ENCODE measurements at regions not wholly inside any gene's neighbourhood (a gene's known extent, or its start where the extent isn't known, plus 50 kb on each side); places are given as distances from the start of the nearest gene placed in this dataset.
"Not testable (repeated sequence)": the region's sequence is repeated elsewhere in the genome, so short reads cannot be mapped to it uniquely, and the experiment has no call there.

DNA sequence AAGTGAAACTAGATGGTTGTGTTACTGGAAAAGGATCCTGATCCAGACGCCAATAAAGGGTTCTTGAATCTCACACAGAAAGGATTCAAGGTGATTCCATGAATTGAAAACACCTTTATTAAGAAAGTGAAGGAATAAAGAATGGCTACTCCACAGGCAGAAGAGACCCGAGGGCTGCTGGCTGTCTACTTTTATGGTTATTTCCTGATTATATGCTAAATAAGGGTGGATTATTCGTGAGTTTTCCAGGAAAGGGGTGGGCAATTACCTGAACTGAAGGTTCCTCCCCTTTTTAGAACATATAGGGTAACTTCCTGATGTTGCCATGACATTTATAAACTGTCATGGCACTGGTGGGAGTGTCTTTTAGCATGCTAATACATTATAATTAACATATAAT, 50.9 kb upstream of the WARS2 start:
- FAIRE-seq, result no peak

DNA sequence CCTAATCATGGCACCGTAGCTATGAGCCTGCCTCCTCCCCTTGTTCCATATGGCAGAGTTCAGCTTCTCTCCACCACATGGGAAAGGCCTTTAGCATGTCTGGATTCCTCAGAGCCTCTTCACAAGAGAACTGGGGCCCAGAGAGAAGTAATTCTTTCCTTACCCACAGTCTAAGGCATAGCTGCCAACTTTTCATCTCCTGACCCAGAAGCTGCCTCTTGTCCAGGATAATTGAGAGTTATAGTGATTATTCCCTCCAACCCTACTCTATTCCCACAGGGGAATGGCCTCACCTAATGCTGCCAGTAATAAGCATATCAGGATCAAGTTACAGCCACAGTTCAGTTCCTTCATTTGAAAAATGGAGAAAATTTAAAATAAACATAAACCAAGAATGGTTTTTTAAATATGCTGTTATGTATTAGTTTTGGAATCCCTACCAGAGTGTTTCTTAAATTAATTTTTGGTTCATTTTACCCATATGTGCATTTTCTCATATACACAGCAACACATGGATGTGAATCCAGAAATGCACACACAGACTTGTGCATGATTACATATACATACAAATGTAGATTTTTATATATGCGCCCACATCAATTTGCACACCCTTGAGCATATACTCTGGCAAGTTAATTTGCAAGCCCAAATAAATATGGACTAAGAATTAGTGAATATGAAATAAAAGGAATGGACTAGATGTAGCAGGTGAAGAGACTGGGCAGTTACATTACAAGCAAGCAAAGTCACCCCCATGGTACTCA, 63.9 kb upstream of the WARS2 start:
- FAIRE-seq, result no peak
- DNase-seq (ENCODE audit: low spot score), result no peak

More for the DNA sequence above, 50.9 kb upstream of the WARS2 start:
- DNase-seq (ENCODE audit: low spot score), result no peak

DNA sequence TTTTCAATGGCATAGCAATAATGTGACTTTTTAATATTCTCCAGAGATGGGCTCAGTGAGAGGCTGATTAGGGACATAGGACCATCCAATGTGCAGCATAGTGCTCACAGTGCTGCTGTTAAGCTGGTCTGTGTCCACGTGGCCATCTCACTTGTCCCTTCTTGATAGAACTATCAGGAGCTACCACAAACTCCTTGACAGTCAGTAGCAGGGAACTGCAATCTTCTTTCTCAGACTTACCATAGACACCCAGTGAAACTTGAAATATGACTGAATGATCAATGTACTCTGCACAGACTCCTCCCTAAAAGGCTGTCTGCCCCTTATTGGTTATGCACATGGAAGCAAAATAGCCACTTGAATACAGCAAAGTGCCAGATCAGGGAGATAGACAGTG, 64.5 kb upstream of the WARS2 start:
- FAIRE-seq (no peak), DNase-seq (ENCODE audit: low spot score) (no peak)

DNA sequence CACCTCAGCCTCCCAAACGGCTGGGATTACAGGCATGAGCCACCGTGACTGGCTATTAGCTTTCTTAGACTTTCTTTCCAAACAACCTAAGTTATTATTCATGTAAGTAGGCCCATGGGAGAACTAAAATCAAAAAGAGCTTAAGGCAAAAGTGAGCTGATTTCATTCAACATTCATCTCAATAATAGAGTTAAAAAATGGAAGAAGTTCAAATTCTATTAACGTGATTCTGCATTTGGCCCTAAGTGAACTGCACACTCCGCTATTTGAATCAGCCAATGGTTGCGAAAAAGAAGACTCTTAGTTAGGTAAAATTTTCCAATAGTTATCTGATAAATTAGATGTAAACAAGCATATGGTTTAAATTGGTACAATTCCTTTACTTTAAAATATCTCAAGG, 68.6 kb upstream of the WARS2 start:
- no peak for FAIRE-seq
- no peak for DNase-seq (ENCODE audit: low spot score)

DNA sequence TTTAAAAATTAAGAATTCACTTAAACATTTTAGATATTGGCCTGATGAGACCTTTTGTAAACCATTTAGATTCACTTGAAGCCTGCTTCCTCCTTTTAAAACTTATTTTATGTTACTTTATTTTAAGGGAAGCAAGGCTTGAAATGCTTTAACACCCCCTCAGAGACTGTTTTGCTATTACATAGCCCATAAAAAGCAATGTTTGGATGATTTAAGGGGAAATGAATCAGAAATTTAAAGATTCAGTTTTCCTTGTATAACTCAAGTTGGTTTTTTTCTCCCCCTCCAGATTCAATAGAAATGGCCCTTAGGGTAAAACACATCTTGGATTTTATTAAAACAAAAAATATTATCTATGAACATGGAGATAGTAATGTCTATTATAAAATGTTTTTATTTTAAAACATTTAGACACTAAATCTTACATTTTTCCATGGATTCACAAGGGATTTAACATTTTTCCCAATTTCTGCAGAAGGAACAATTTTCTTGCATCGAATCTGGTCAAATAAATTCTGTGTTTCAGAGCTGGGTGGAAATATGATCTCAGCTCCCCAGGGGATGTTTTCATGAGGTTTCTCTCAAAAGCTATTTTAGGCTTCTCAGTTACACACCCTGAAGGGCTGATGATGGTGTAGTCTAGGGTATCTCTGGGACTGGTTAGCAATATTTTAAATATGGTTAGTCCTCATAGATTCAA, 69.3 kb upstream of the WARS2 start:
- FAIRE-seq, result no peak
- no peak for DNase-seq (ENCODE audit: low spot score)

DNA sequence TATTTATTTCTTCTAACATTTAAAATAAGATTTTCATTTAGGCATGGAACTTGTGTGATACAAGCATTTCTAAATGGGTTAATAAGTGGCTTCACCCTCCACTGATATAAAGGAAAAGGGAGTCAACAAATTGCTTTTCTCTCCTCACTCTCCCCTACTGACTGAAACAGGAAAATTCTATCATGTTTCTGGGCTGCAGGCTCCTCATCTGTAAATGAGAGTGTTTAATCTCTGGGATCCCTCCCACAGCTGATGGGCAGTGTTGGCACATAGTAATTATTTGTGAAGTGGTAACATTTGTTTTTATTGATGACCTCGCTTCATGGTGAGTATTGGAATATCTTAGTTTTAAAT, 69.8 kb upstream of the WARS2 start:
- DNase-seq (ENCODE audit: low spot score), result no peak
- FAIRE-seq, result no peak

DNA sequence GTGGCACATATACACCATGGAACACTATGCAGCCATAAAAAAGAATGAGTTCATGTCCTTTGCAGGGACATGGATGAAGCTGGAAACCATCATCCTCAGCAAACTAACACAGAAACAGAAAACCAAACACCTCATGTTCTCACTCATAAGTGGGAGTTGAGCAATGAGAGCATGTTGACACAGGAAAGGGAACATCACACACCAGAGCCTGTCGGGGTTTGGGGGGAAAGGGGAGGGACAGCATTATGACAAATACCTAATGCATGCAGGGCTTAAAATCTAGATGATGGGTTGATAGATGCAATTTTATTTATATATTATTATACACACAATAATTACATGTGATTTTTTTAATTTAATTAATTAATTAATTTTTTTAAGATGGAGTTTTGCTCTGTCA, 72.8 kb upstream of the WARS2 start:
- FAIRE-seq; DNase-seq (ENCODE audit: low spot score): not testable (repeated sequence)

DNA sequence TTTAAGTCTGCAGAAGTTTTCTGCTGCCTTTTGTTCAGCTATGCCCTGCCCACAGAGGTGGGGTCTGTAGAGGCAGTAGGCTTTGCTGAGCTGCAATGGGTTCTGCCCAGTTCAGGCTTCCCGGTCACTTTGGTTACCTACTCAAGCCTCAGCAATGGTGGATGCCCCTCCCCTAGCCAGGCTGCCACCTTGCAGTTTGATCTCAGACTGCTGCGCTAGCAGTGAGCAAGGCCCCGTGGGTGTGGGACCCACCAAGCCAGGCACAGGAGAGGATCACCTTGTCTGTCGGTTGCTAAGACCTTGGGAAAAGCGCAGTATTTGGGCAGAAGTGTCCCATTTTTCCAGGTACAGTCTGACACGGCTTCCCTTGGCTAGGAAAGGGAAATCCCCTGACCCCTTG, 74.5 kb upstream of the WARS2 start:
- not testable (repeated sequence) for DNase-seq (ENCODE audit: low spot score); FAIRE-seq

DNA sequence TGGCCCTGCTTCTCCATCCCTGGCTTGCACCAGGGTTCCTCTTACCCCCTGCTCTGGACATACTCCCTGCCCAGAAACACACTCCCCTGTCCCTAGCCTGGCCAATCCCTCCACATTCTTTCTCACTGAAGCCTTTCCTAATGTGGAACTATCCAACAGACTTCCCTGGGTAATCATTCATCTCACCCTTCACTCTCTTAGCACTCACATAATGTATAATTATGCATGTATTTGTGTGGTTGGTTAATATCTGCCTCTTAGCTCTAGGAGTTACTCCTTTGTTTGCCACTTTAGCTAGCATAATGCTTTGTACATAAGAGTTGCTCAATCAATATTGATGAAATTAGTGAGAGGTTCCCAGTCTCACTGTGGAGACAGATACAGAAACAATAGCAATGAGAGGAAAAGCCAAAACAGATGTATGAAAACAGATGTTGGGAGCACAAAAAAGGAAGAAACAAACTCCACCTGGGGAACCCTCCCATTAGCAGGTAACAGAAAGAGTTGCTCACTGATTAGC, 76.9 kb upstream of the WARS2 start:
- DNase-seq (ENCODE audit: low spot score), result no peak
- FAIRE-seq, result no peak

DNA sequence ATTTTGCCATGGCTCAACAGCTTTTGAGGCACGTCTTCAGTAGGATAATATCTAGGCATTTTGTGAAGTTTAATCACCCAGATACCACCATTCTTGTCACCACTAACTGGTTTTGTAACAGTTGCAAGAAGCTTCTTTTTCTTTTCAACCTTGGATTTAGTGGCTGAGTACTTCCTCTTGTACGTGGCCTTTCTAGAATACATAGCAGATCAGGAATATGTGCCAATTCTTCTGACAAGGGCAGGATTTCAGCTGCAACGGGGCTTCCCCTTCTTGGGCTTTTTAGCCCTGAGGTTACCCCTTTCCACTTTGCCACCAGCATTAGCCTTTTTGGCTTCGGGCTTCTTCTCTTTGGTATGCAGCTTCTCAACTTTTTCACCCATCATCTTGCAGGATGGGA, 79.3 kb upstream of the WARS2 start:
- DNase-seq (ENCODE audit: low spot score) (no peak), FAIRE-seq (no peak)

DNA sequence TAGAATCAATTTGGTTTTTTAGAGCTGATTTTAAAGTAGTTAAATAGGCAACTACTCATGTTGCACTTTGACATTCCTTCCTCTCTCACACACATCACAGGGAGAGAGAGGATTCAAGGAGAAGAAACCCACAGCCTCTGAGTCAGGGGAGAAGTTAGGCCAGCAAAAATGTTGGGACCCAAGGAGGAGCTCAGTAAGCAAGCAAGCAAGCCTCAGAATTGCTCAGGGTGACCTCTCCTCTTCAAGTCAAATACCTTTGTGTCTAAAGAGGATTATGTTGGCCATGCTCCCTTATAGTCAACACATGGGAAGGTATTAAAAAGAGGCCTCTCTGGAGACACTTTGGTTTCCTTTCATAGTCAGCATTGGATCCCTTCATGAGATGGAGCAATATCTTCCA, 80.5 kb upstream of the WARS2 start:
- no peak for DNase-seq (ENCODE audit: low spot score)
- no peak for FAIRE-seq

DNA sequence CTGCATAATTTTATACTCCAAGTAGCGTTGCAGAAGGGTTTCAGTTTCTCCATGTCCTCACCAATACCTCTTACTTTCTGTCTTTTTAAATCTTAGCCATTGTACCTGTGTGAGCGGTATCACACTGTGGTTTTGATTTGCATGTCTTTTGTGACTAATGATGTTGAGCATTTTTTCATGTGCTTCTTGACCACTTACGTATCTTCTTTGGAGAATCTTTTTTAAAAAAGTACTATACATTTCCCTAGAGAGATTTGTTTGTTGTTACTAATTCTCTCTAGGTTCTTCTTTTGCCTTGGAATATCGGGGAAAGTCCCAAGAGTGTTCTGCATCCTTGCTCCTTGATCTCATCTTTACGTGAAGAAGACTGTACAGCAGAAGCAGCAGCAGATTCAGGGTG, 81.8 kb upstream of the WARS2 start:
- DNase-seq (ENCODE audit: low spot score) (no peak), FAIRE-seq (no peak)

DNA sequence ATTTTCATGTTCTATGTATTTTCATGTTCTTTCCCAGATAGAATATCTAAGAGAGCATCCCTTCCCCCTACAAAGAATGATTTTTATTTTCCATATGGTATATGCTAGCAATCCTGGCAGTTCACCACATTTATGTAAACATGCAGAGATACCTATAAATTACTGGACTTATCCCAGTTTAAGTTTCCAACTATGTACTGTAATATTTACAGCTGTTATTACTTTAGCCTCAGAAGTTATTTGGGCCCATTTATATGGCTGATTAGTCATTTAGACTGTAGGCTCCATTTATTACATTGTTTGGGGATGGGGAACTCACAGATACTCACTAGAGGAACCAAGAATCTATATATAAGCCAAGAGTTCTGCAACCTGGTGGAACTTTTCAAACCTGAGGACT, 84.8 kb upstream of the WARS2 start:
- FAIRE-seq (no peak), DNase-seq (ENCODE audit: low spot score) (no peak)

DNA sequence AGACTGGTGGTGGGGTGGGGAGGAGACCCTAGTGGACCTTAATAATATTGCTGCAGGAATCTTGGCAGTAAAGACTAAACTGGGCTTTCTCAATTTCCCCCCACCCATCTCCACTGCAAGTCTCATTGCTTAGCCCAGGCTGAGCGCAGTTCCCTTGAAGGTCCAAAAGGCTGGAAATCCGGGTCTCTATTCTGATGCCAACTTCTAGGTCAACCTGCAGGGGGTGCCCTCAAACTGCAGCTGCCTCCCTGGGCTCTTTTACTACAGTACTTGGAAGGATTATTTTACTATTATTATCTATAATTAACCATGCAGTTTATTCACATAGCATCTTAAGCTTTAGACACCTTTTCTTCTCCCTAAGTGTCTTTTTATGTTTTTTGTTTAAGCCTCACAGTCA, 85.4 kb upstream of the WARS2 start:
- FAIRE-seq, result no peak
- no peak for DNase-seq (ENCODE audit: low spot score)

DNA sequence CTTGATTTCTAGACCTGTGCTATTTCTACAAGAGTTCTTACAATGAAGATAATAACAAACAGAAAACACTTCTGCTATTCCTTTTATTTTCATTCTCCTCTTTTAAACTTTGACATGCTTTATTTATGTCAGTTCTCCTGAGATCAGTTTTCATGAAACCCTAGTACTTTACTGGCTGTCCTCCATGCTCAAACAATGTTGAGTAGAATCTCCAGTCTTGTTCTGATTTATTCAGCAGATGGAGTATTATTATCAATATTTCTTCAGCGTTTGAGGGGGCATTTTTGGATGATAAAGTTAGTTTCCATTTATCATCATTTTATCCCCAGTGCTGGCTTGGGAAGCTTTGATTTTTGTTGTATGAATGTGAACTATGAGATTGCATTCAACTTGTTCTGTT, 85.9 kb upstream of the WARS2 start:
- FAIRE-seq, result no peak

DNA sequence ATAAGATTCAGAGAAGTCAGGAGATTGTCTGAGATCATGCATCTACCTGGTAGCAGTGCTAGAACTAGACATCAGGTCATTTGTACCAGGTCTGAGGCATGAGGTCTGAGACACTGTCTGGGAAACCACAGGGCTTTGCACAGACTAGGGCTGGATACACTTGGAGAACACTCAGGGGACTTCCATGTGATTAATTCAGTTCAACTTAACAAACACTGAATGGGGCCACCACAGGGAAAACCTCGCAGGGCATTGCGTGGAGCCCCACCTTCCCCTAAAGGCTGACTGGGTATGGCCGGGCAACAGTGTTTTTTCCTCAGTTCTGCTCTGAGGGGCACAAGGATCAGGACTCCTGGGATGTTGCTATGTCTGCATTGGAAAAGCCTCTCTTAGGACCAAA, 86.5 kb upstream of the WARS2 start:
- DNase-seq (ENCODE audit: low spot score) (no peak), FAIRE-seq (no peak)

More for the DNA sequence above, 85.9 kb upstream of the WARS2 start:
- DNase-seq (ENCODE audit: low spot score), result no peak

DNA sequence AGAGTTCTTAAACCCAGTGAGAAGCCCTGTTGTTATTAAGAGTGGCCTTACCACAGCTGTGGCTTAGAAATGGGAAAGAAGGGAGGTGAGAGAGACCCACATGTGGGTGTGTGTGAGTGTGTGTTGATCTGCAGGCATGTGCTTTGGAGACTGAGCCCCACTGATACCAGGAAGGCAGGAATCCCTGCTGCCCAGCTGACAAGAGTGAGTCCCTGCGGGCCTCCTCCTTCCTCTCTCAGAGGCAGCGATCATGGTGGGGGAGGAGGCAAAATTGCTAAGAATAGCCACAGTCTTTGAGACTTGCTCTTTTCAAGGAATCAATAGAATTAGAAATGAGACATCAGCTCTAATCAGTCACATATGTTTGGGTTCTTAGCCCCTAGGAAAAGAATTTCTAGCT, 87.0 kb upstream of the WARS2 start:
- no peak for FAIRE-seq
- no peak for DNase-seq (ENCODE audit: low spot score)

DNA sequence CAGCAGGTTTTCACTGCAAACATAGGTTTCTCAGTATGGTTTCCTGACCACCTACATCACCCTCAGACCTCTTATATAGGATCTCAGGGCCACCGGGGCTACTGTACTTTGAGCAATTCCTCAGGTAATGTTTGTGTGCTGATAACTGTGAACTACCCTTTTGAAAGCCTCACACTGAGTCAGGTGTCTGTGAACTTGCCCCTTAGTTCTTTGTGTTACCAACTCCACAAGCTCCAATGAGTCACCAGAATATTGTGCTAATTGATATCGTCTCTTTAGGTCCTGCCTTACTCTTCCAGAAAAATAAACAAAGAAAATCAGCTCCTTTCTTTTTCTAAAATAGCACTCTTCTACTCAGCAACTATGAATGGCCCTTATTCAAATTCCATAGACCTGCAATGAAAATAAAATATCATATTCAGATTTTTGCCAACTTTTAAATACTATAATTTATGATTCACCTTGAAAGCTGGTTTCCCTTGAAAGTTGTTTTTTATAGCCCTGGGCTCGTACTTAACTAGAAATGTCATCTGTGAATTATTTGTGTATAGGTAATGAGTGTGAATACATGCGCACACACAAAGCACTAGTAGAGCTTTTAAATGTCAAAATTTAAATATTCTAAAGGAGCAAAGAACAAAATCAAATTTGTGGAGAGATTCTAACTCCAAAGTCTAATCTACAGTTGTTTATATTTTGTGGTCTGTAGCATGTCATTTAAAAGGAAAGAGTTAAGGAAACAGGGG, 88.1 kb upstream of the WARS2 start:
- DNase-seq (ENCODE audit: low spot score) (no peak), FAIRE-seq (no peak)

DNA sequence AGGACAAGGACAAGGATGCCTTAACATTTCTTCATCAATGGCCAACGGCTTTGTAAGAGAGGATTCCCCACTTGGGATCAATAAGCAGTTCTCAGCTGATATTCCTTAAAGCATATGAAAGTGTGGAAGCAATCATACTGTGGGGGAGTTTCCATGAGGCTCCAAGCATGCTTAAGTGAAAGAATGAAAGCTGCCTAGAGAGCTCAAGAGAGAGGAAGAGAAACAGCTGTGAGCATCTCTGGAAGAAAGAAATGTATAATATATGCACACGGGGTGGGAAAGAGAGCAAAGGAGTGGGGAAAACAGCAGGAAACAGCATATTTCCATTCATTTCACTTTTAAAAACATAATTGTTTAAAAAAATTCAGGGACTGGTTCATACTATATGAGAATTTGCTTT, 94.7 kb upstream of the WARS2 start:
- DNase-seq (ENCODE audit: low spot score), result no peak
- FAIRE-seq, result no peak

DNA sequence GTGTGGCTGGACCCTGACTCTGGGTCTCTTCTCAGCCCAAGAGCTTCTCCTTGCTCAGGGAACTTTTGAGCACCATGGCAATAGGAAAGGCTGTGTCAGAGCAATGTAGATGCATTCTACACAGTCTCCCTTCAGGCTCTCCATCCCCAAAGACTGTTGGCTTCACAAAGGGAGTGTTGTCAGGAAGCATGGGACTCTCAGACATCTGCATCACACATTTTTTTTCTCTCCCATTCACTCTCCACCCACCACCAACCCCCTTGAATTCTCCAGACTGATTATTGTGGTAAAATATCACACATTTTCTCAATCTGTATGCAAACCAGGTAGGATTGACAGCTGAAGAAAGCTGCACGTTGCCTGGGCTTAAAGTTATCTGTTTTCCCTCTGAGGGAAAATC, 105.4 kb upstream of the WARS2 start:
- FAIRE-seq, result no peak
- DNase-seq (ENCODE audit: low spot score), result no peak

DNA sequence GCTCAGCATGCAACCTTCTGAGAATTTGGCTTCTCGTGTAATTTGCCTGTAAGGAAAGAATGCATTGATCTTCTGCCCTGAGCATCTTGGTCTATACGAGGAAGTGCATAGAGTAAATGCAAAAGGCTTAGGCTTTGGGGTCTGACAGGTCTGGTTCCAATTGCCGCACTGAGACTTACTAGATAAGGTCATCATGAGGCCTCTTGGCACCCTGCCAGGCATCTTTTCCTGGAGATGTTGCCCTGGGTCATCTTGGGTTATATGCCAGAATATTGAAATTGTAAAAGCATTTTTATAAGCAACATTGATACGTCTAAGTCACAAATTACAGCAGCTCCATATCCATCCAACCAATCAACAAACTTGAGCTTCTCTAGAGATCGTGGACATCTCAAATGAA, 108.8 kb upstream of the WARS2 start:
- FAIRE-seq, result no peak
- DNase-seq (ENCODE audit: low spot score), result no peak

DNA sequence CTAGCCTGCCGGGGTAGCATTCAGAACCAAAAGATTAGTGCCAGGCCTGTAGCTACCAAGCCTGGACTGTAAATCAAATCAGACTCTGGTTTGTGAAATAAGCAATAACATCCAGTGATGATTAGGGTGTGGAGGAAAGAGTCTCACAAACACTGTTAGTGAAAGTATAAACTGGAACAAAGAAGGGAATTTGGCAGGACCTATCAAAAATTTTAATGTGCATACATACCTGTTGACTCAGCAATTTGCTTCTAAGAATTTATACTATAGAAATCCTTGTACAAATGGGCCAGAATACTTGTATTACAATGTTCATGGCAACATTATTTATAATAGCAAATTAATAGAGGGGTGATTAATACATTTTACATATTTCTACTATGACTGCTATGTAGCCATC, 109.8 kb upstream of the WARS2 start:
- FAIRE-seq (no peak), DNase-seq (ENCODE audit: low spot score) (no peak)
